ENCODE measurements at regions not wholly inside any gene's neighbourhood (a gene's known extent, or its start where the extent isn't known, plus 50 kb on each side); places are given as distances from the start of the nearest gene placed in this dataset.

- no peak overlapping the region for H3K9ac ChIP-seq (ENCODE audit: insufficient read length, low read depth)
- TF ChIP-seq SUZ12 (IDR thresholded peaks at IDR 0.05; ENCODE audit: extremely low read depth, insufficient read depth, insufficient read length) (no peak), YY1 (IDR thresholded peaks at IDR 0.05; ENCODE audit: insufficient read depth, insufficient read length) (no peak), ZNF274 (IDR thresholded peaks at IDR 0.05; ENCODE audit: low read depth, low read length) (no peak)
- DNase-seq (ENCODE audit: low read depth, low spot score): no peak
- H3K4me3 ChIP-seq (ENCODE audit: insufficient read length, low read depth): no peak overlapping the region
- H3K36me3 ChIP-seq (ENCODE audit: insufficient read depth, insufficient read length, low read length): no peaks in the 10 kb centered on the region
- no peaks in the 10 kb centered on the region for H3K4me1 ChIP-seq (ENCODE audit: insufficient read depth, insufficient read length)
- H3K9me3 ChIP-seq (ENCODE audit: insufficient read depth, low read length): peaks cover 8% of the 10 kb centered on the region; the same call in 1 of the 2 replicates
- no peaks in the 10 kb centered on the region for H3K27me3 ChIP-seq (ENCODE audit: insufficient read depth, insufficient read length)
Observed at GRCh38 chr5:116785106-116785505, 210.5 kb upstream of the SEMA6A start.

- H3K27me3 ChIP-seq (ENCODE audit: insufficient read depth, insufficient read length): no peaks in the 10 kb centered on the region
- no peak overlapping the region for H3K4me3 ChIP-seq (ENCODE audit: insufficient read length, low read depth)
- no peaks in the 10 kb centered on the region for H3K4me1 ChIP-seq (ENCODE audit: insufficient read depth, insufficient read length)
- no peak for DNase-seq (ENCODE audit: low read depth, low spot score)
- no peak overlapping the region for H3K9ac ChIP-seq (ENCODE audit: insufficient read length, low read depth)
- no peaks in the 10 kb centered on the region for H3K9me3 ChIP-seq (ENCODE audit: insufficient read depth, low read length)
- no peaks in the 10 kb centered on the region for H3K36me3 ChIP-seq (ENCODE audit: insufficient read depth, insufficient read length, low read length)
- no peak for TF ChIP-seq SUZ12 (IDR thresholded peaks at IDR 0.05; ENCODE audit: extremely low read depth, insufficient read depth, insufficient read length)
- TF ChIP-seq ZNF274 (IDR thresholded peaks at IDR 0.05; ENCODE audit: low read depth, low read length): no peak
- no peak for TF ChIP-seq YY1 (IDR thresholded peaks at IDR 0.05; ENCODE audit: insufficient read depth, insufficient read length)
Observed at GRCh38 chr5:116779846-116780245, 205.2 kb upstream of the SEMA6A start.

- no peaks in the 10 kb centered on the region for H3K4me1 ChIP-seq (ENCODE audit: insufficient read depth, insufficient read length)
Observed at GRCh38 chr5:116778651-116779280, 204.1 kb upstream of the SEMA6A start.

GRCh38 chr5:116778032-116778431 lies 203.4 kb upstream of the SEMA6A start:
- no peaks in the 10 kb centered on the region for H3K9me3 ChIP-seq (ENCODE audit: insufficient read depth, low read length)
- peak overlapping the region; percentile 32 for H3K9ac ChIP-seq (ENCODE audit: insufficient read length, low read depth)
- TF ChIP-seq ZNF274 (IDR thresholded peaks at IDR 0.05; ENCODE audit: low read depth, low read length): no peak
- TF ChIP-seq SUZ12 (IDR thresholded peaks at IDR 0.05; ENCODE audit: extremely low read depth, insufficient read depth, insufficient read length): no peak
- no peak for TF ChIP-seq YY1 (IDR thresholded peaks at IDR 0.05; ENCODE audit: insufficient read depth, insufficient read length)
- H3K27me3 ChIP-seq (ENCODE audit: insufficient read depth, insufficient read length): no peaks in the 10 kb centered on the region
- no peaks in the 10 kb centered on the region for H3K4me1 ChIP-seq (ENCODE audit: insufficient read depth, insufficient read length)
- H3K36me3 ChIP-seq (ENCODE audit: insufficient read depth, insufficient read length, low read length): no peaks in the 10 kb centered on the region
- peak; percentile 46 for DNase-seq (ENCODE audit: low read depth, low spot score)
- no peak overlapping the region for H3K4me3 ChIP-seq (ENCODE audit: insufficient read length, low read depth)

More at GRCh38 chr5:116778651-116779280, 204.1 kb upstream of the SEMA6A start:
- no peak for TF ChIP-seq ZNF274 (IDR thresholded peaks at IDR 0.05; ENCODE audit: low read depth, low read length)
- TF ChIP-seq SUZ12 (IDR thresholded peaks at IDR 0.05; ENCODE audit: extremely low read depth, insufficient read depth, insufficient read length): no peak
- no peak for TF ChIP-seq YY1 (IDR thresholded peaks at IDR 0.05; ENCODE audit: insufficient read depth, insufficient read length)
- Histone ChIP-seq H3K9me3 (ENCODE audit: insufficient read depth, low read length) (no peaks in the 10 kb centered on the region), H3K9ac (ENCODE audit: insufficient read length, low read depth) (no peak overlapping the region), H3K27me3 (ENCODE audit: insufficient read depth, insufficient read length) (no peaks in the 10 kb centered on the region), H3K36me3 (ENCODE audit: insufficient read depth, insufficient read length, low read length) (no peaks in the 10 kb centered on the region), H3K4me3 (ENCODE audit: insufficient read length, low read depth) (no peak overlapping the region)
- no peak for DNase-seq (ENCODE audit: low read depth, low spot score)

GRCh38 chr5:116773926-116774325 lies 199.3 kb upstream of the SEMA6A start:
- no peak overlapping the region for H3K4me3 ChIP-seq (ENCODE audit: insufficient read length, low read depth)
- no peaks in the 10 kb centered on the region for H3K9me3 ChIP-seq (ENCODE audit: insufficient read depth, low read length)
- no peaks in the 10 kb centered on the region for H3K27me3 ChIP-seq (ENCODE audit: insufficient read depth, insufficient read length)
- peak; percentile 84 for DNase-seq (ENCODE audit: low read depth, low spot score)
- no peaks in the 10 kb centered on the region for H3K4me1 ChIP-seq (ENCODE audit: insufficient read depth, insufficient read length)
- H3K36me3 ChIP-seq (ENCODE audit: insufficient read depth, insufficient read length, low read length): no peaks in the 10 kb centered on the region
- no peak overlapping the region for H3K9ac ChIP-seq (ENCODE audit: insufficient read length, low read depth)
- no peak for TF ChIP-seq ZNF274 (IDR thresholded peaks at IDR 0.05; ENCODE audit: low read depth, low read length)
- no peak for TF ChIP-seq YY1 (IDR thresholded peaks at IDR 0.05; ENCODE audit: insufficient read depth, insufficient read length)
- TF ChIP-seq SUZ12 (IDR thresholded peaks at IDR 0.05; ENCODE audit: extremely low read depth, insufficient read depth, insufficient read length): no peak

- no peaks in the 10 kb centered on the region for H3K36me3 ChIP-seq (ENCODE audit: insufficient read depth, insufficient read length, low read length)
- H3K4me3 ChIP-seq (ENCODE audit: insufficient read length, low read depth): no peak overlapping the region
- H3K4me1 ChIP-seq (ENCODE audit: insufficient read depth, insufficient read length): no peaks in the 10 kb centered on the region
- H3K27me3 ChIP-seq (ENCODE audit: insufficient read depth, insufficient read length): no peaks in the 10 kb centered on the region
- no peak for TF ChIP-seq YY1 (IDR thresholded peaks at IDR 0.05; ENCODE audit: insufficient read depth, insufficient read length)
- no peak for TF ChIP-seq SUZ12 (IDR thresholded peaks at IDR 0.05; ENCODE audit: extremely low read depth, insufficient read depth, insufficient read length)
- no peak for TF ChIP-seq ZNF274 (IDR thresholded peaks at IDR 0.05; ENCODE audit: low read depth, low read length)
- H3K9ac ChIP-seq (ENCODE audit: insufficient read length, low read depth): no peak overlapping the region
- no peaks in the 10 kb centered on the region for H3K9me3 ChIP-seq (ENCODE audit: insufficient read depth, low read length)
- DNase-seq (ENCODE audit: low read depth, low spot score): no peak
Observed at GRCh38 chr5:116772806-116773205, 198.2 kb upstream of the SEMA6A start.

- DNase-seq (ENCODE audit: low read depth, low spot score): no peak
- no peak overlapping the region for H3K4me3 ChIP-seq (ENCODE audit: insufficient read length, low read depth)
- no peaks in the 10 kb centered on the region for H3K4me1 ChIP-seq (ENCODE audit: insufficient read depth, insufficient read length)
- no peaks in the 10 kb centered on the region for H3K27me3 ChIP-seq (ENCODE audit: insufficient read depth, insufficient read length)
- TF ChIP-seq SUZ12 (IDR thresholded peaks at IDR 0.05; ENCODE audit: extremely low read depth, insufficient read depth, insufficient read length) (no peak), ZNF274 (IDR thresholded peaks at IDR 0.05; ENCODE audit: low read depth, low read length) (no peak), YY1 (IDR thresholded peaks at IDR 0.05; ENCODE audit: insufficient read depth, insufficient read length) (no peak)
- no peaks in the 10 kb centered on the region for H3K36me3 ChIP-seq (ENCODE audit: insufficient read depth, insufficient read length, low read length)
- H3K9ac ChIP-seq (ENCODE audit: insufficient read length, low read depth): no peak overlapping the region
- no peaks in the 10 kb centered on the region for H3K9me3 ChIP-seq (ENCODE audit: insufficient read depth, low read length)
Observed at GRCh38 chr5:116772152-116772501, 197.5 kb upstream of the SEMA6A start.

Data from NT2/D1 (cell line).